ENCODE measurements at regions not wholly inside any gene's neighbourhood (a gene's known extent, or its start where the extent isn't known, plus 50 kb on each side); places are given as distances from the start of the nearest gene placed in this dataset.
"Not testable (repeated sequence)": the region's sequence is repeated elsewhere in the genome, so short reads cannot be mapped to it uniquely, and the experiment has no call there.

DNA sequence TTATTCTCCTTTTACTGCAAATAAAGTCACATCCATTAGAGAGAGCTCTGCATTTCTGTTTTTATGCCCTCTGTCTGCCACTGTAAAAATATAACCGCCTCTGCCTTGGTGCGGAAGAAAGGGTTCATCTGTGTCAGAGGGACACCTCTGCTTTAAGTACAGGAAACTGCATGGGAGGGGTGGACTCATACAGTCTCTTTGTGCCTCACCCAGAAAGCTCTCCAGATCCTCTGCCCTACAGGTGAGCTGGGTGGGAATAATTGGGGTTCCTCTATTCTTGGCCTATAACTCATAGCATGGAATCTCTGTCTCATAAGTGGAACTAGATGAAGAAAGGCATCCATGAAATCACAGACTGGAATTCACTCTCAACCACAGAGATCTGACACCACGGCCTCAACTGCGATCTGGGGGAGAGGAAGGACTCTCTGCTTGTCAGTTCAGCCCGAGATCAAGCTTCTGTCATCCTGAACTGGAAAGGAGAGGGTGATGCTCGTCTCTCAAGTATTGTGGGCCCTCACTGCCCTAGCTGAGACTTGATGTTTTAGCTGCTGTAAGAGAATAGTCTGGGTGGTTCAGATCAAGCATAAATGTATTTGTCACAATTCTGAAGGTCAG, 702.3 kb downstream of the TMEM121 start:
- Histone ChIP-seq H3K27me3 (no peaks in the 10 kb centered on the region), H3K27ac (no peak overlapping the region), H3K4me1 (no peaks in the 10 kb centered on the region), H3K36me3 (replicated peaks in 1 of 2; ENCODE audit: insufficient read depth in 1 of 2, low read depth in 2 of 2) (no peaks in the 10 kb centered on the region), H3K4me3 (no peak overlapping the region), H3K9me3 (no peaks in the 10 kb centered on the region)
- intact Hi-C loops (cut with DNase I) = no loop called here
- no peak for DNase-seq
- ATAC-seq = no peak
- 61 to 66% methylated on average over 6 of the region's 6 CpGs for WGBS, 2 donors
- TF ChIP-seq, protein P1, sequence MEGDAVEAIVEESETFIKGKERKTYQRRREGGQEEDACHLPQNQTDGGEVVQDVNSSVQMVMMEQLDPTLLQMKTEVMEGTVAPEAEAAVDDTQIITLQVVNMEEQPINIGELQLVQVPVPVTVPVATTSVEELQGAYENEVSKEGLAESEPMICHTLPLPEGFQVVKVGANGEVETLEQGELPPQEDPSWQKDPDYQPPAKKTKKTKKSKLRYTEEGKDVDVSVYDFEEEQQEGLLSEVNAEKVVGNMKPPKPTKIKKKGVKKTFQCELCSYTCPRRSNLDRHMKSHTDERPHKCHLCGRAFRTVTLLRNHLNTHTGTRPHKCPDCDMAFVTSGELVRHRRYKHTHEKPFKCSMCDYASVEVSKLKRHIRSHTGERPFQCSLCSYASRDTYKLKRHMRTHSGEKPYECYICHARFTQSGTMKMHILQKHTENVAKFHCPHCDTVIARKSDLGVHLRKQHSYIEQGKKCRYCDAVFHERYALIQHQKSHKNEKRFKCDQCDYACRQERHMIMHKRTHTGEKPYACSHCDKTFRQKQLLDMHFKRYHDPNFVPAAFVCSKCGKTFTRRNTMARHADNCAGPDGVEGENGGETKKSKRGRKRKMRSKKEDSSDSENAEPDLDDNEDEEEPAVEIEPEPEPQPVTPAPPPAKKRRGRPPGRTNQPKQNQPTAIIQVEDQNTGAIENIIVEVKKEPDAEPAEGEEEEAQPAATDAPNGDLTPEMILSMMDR (IDR thresholded peaks at IDR 0.05) = no peak
- no peak for TF ChIP-seq POLR2A (IDR thresholded peaks at IDR 0.05)

DNA sequence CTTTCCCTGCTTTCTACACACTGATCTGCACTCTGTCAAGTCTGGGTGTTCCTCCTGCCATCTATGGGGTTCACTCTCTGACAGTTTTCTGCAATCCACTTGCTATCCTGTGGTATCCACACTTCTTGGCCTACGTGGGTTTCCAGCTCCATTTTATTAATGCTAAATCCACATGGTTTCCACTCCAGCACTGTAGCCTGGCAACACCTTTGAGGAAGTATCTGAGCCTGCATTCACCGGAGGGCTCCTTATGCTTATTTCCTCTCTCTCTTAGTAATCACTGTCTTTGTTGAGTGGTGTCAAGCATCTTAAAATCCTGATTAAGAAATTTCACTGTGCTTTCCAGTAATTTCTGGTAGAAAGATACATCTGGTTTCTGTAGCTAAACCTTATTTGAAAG, 703.7 kb downstream of the TMEM121 start:
- DNase-seq (no peak), ATAC-seq (no peak)
- intact Hi-C loops (cut with DNase I) = no loop called here
- Histone ChIP-seq H3K27me3 (no peaks in the 10 kb centered on the region), H3K27ac (no peak overlapping the region), H3K4me3 (no peak overlapping the region), H3K9me3 (no peaks in the 10 kb centered on the region), H3K4me1 (no peaks in the 10 kb centered on the region), H3K36me3 (replicated peaks in 1 of 2; ENCODE audit: insufficient read depth in 1 of 2, low read depth in 2 of 2) (no peaks in the 10 kb centered on the region)
- TF ChIP-seq, protein P1 (IDR thresholded peaks at IDR 0.05) = no peak
- TF ChIP-seq POLR2A (IDR thresholded peaks at IDR 0.05) = no peak
- WGBS, 2 donors = 35 to 55% methylated on average over 2 of the region's 2 CpGs

DNA sequence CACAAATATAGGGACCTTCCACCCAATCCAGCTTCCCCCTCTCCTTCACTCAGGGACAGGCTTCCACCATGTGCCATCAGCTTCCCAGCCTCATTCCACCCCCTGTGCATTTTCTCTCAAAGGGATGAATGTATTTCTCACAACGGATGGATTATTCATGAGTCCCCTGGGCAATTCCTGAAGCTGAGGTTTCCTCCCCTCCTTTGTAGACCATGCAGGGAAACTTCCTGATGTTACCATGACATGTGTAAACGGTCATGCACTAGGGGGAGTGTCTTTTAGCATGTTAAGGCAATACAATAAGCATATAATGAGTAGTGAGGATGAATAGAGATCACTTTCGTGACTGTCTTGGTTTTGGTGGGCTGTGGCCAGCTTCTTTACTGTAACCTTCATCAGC, 706.8 kb downstream of the TMEM121 start:
- H3K9me3 ChIP-seq; H3K27ac ChIP-seq; H3K27me3 ChIP-seq; DNase-seq; intact Hi-C loops (cut with DNase I); H3K4me1 ChIP-seq; H3K4me3 ChIP-seq; H3K36me3 ChIP-seq (replicated peaks in 1 of 2; ENCODE audit: insufficient read depth in 1 of 2, low read depth in 2 of 2); ATAC-seq: not testable (repeated sequence)
- WGBS, 2 donors = 8 to 21% methylated on average over 3 of the region's 3 CpGs

DNA sequence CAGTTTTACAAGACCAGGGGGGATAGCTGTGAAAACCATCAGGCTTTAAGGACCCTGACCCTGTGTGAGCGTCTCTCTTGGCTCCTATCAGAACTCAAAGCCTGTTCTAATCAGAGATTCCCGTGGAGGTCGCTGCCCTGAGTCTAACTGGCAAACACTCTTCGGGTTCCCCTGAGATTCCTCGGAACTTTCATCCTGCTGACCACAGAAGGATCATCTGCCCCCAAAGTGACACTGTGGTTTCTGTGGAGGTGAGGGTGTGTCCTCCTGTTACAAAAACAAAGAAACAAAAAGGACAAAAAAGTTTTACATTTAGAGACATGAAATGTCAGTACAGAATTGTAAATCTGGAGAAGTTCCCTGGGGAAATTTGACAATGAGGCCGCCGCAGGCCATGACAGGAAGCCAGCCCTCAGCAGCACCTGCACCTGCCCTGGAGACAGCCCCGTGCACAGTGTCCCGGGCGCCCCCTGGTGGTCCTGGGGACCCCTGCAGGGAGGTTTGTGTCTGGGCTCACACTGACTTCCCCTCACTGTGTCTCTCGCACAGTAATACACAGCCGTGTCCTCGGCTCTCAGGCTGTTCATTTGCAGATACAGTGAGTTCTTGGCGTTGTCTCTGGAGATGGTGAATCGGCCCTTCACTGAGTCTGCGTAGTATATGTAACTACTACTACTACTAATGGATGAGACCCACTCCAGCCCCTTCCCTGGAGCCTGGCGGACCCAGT, 708.3 kb downstream of the TMEM121 start:
- ATAC-seq; H3K36me3 ChIP-seq (replicated peaks in 1 of 2; ENCODE audit: insufficient read depth in 1 of 2, low read depth in 2 of 2); H3K4me1 ChIP-seq; intact Hi-C loops (cut with DNase I); H3K27me3 ChIP-seq; H3K9me3 ChIP-seq; H3K4me3 ChIP-seq; H3K27ac ChIP-seq: not testable (repeated sequence)
- TF ChIP-seq, protein P1 (IDR thresholded peaks at IDR 0.05) = peak; percentile 19 to 51 (median 41)
- WGBS, 2 donors = 23 to 37% methylated on average over 9 to 17 of the region's 17 CpGs
- DNase-seq = peak in 1 of 4 donors; percentile 15

DNA sequence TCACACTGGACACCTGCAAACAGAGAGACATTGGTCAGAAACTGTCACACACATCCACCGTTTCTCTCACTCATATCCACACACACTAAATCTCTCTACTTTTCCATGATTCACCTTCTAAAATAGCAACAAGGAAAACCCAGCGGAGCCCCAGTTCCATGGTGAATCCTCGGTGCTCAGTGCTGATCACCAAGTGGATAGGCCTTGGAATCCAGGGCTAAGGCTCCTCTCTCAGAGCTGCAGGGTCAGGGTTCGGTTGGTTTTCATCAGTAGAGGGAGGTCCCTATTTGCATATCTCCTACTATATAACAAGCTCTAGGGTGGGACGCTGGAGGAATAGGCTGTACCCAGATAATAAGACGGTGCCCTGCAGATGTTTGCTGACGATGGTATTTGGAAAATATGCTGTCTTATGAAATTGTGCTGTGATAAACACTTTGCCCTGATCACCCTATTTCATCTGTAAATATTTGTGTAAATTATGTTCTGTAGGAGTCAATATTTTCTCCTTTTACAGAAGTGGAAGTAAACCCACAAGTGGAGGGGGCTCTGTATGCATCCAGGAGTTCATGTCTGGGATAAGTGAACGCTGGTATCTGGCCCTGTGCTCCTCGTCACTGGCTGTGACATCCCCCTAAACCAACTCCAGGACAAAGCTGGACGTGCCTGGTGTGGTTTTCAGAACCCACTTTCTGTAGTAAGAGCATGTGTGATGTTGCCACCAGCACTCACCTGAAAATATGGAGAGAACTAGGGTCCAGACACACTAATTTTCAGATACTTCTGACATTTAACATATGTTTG, 709.2 kb downstream of the TMEM121 start:
- no peaks in the 10 kb centered on the region for H3K27me3 ChIP-seq
- H3K4me3 ChIP-seq = no peak overlapping the region
- ATAC-seq (no peak), DNase-seq (no peak)
- no peaks in the 10 kb centered on the region for H3K4me1 ChIP-seq
- no peak for TF ChIP-seq POLR2A (IDR thresholded peaks at IDR 0.05)
- TF ChIP-seq, protein P1 (IDR thresholded peaks at IDR 0.05) = no peak
- H3K9me3 ChIP-seq = no peaks in the 10 kb centered on the region
- intact Hi-C loops (cut with DNase I) = no loop called here
- H3K27ac ChIP-seq = no peak overlapping the region
- 52 to 59% methylated on average over 10 of the region's 10 CpGs for WGBS, 2 donors
- H3K36me3 ChIP-seq (replicated peaks in 1 of 2; ENCODE audit: insufficient read depth in 1 of 2, low read depth in 2 of 2) = no peaks in the 10 kb centered on the region

Measured in body of pancreas (tissue), 4 donors.